ENCODE measurements at regions not wholly inside any gene's neighbourhood (a gene's known extent, or its start where the extent isn't known, plus 50 kb on each side); places are given as distances from the start of the nearest gene placed in this dataset.

DNA sequence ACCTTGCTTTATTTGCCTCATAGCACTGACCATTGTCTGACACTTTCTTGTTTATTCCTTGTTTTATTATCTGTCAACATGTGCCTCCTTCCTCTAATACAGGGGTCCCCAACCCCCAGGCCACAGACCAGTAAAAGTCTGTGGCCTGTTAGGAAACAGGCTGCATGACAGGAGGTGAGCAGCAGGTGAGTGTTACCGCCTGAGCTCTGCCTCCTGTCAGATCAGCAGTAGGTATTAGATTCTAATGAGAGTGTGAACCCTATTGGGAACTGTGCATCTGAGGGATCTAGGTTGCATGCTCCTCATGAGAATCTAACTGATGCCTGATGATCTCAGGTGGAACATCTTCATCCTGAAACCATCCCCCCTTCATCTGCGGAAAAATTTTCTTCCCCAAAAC lies 228.0 kb downstream of the HINT1 start:
- no peak overlapping the region for H2BK120ac ChIP-seq (ENCODE audit: low read depth, low read length, poor library complexity, severe bottlenecking)
- H2AK5ac ChIP-seq (ENCODE audit: insufficient read length, low read length), result no peak overlapping the region
- no peaks in the 10 kb centered on the region for H3K79me2 ChIP-seq (ENCODE audit: insufficient read depth, low read length)
- no peak overlapping the region for H2BK20ac ChIP-seq (ENCODE audit: low read depth, low read length, poor library complexity, severe bottlenecking)
- H3K9ac ChIP-seq (ENCODE audit: extremely low read depth, insufficient read length, low read length), result no peak overlapping the region
- peaks cover 0 to 3% (median 0%) of the 10 kb centered on the region in 3 experiments; a peak in 2 of 7 replicates for H3K36me3 Mint-ChIP-seq (ENCODE audit: insufficient read depth in 1 of 3, low read depth in 3 of 3)
- H3K9me3 Mint-ChIP-seq, result no peaks in the 10 kb centered on the region; a peak in 1 of 5 replicates
- H3K27me3 ChIP-seq (ENCODE audit: insufficient read depth, low read length), result no peaks in the 10 kb centered on the region
- no peaks in the 10 kb centered on the region for H3K23me2 ChIP-seq (ENCODE audit: insufficient read length, low read depth, low read length, poor library complexity, severe bottlenecking)
- no peak overlapping the region for H3K4ac ChIP-seq (ENCODE audit: low read depth, low read length)
- no peak for DNase-seq
- no peak overlapping the region for H2BK15ac ChIP-seq (ENCODE audit: low read depth, low read length)
- no CpG with 5 or more reads among the region's 2 CpGs for WGBS (ENCODE audit: extremely low coverage, insufficient read length, low lambda C conversion rate)
- no peak overlapping the region for H4K5ac ChIP-seq (ENCODE audit: insufficient read length, low read depth, low read length)
- no peaks in the 10 kb centered on the region for H3K9me3 ChIP-seq (ENCODE audit: control insufficient read depth, low read depth, low read length)
- H3K14ac ChIP-seq (ENCODE audit: insufficient read depth, low read length), result no peak overlapping the region
- TF ChIP-seq, protein P1, sequence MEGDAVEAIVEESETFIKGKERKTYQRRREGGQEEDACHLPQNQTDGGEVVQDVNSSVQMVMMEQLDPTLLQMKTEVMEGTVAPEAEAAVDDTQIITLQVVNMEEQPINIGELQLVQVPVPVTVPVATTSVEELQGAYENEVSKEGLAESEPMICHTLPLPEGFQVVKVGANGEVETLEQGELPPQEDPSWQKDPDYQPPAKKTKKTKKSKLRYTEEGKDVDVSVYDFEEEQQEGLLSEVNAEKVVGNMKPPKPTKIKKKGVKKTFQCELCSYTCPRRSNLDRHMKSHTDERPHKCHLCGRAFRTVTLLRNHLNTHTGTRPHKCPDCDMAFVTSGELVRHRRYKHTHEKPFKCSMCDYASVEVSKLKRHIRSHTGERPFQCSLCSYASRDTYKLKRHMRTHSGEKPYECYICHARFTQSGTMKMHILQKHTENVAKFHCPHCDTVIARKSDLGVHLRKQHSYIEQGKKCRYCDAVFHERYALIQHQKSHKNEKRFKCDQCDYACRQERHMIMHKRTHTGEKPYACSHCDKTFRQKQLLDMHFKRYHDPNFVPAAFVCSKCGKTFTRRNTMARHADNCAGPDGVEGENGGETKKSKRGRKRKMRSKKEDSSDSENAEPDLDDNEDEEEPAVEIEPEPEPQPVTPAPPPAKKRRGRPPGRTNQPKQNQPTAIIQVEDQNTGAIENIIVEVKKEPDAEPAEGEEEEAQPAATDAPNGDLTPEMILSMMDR (conservative IDR thresholded peaks at IDR 0.05), result no peak
- H3K56ac ChIP-seq (ENCODE audit: insufficient read length, low read depth, low read length), result no peak overlapping the region
- H3K4me1 Mint-ChIP-seq, result peaks cover 10 to 13% of the 10 kb centered on the region in 2 experiments
- no peak overlapping the region for H3T11ph ChIP-seq (ENCODE audit: low read length)
- H3K27me3 Mint-ChIP-seq (ENCODE audit: low read depth), result peaks cover 1% of the 10 kb centered on the region; the same call in 1 of the 2 replicates
- H3K27ac ChIP-seq (ENCODE audit: insufficient read length, low read depth, low read length), result no peak overlapping the region
- H3K23ac ChIP-seq (ENCODE audit: insufficient read length, low read depth, low read length), result no peak overlapping the region
- no peaks in the 10 kb centered on the region for H3K4me1 ChIP-seq (ENCODE audit: insufficient read depth, low read length)
- no peak overlapping the region for H3K18ac ChIP-seq (ENCODE audit: insufficient read length, low read depth, low read length)
- H3K4me3 Mint-ChIP-seq, result no peak overlapping the region
- H3K79me1 ChIP-seq (ENCODE audit: insufficient read depth, low read depth, low read length, poor library complexity, severe bottlenecking), result no peaks in the 10 kb centered on the region
- peak overlapping the region in 1 of 3 experiments; percentile 52; a peak in 1 of 7 replicates for H3K27ac Mint-ChIP-seq
- H4K91ac ChIP-seq (ENCODE audit: insufficient read length, low read depth, low read length), result no peak overlapping the region
- H3K4me2 ChIP-seq (ENCODE audit: insufficient read depth, insufficient read length, low read length), result no peak overlapping the region
- no peak overlapping the region for H2BK5ac ChIP-seq (ENCODE audit: insufficient read length, low read length)
- no peak overlapping the region for H4K8ac ChIP-seq (replicated peaks; ENCODE audit: insufficient read length, low read depth, low read length)
- no peaks in the 10 kb centered on the region for H4K20me1 ChIP-seq (ENCODE audit: control insufficient read depth, insufficient read depth, insufficient read length)
- no peak overlapping the region for H2BK12ac ChIP-seq (ENCODE audit: insufficient read length, low read depth, low read length)
- no peak overlapping the region for H2AFZ ChIP-seq (ENCODE audit: low read length)
